ENCODE measurements at regions not wholly inside any gene's neighbourhood (a gene's known extent, or its start where the extent isn't known, plus 50 kb on each side); places are given as distances from the start of the nearest gene placed in this dataset.

GRCh38 chrX:10714531-10714930 is 94.1 kb upstream of the MID1 start:
- Histone ChIP-seq H3K9ac (ENCODE audit: low read length in 3 of 3) (no peak overlapping the region), H3K27me3 (ENCODE audit: control insufficient read depth, insufficient read depth, low read length) (no peaks in the 10 kb centered on the region), H3K36me3 (ENCODE audit: control insufficient read depth in 2 of 3, insufficient read depth in 3 of 3, low read length in 3 of 3) (no peaks in the 10 kb centered on the region), H3K9me3 (ENCODE audit: control insufficient read depth in 2 of 3, insufficient read depth in 1 of 3, low read length in 3 of 3) (no peaks in the 10 kb centered on the region), H3K27ac (ENCODE audit: low read depth in 2 of 2, low read length in 2 of 2) (no peak overlapping the region), H3K4me1 (ENCODE audit: control insufficient read depth in 2 of 3, insufficient read depth in 2 of 3, low read depth in 1 of 3, low read length in 3 of 3) (no peaks in the 10 kb centered on the region), H3K4me3 (ENCODE audit: low read length in 3 of 3) (no peak overlapping the region)
- no peak for DNase-seq
- peak; percentile 65 for FAIRE-seq
- intact Hi-C loops (cut with DNase I): no loop called here
- no peak for TF ChIP-seq CTCF (IDR thresholded peaks at IDR 0.05; ENCODE audit: borderline replicate concordance, extremely low read depth, insufficient read depth)

- TF ChIP-seq CTCF (IDR thresholded peaks at IDR 0.05; ENCODE audit: borderline replicate concordance, extremely low read depth, insufficient read depth): peak; percentile 53
- no peak overlapping the region for H3K4me3 ChIP-seq (ENCODE audit: low read length in 3 of 3)
- no peaks in the 10 kb centered on the region for H3K9me3 ChIP-seq (ENCODE audit: control insufficient read depth in 2 of 3, insufficient read depth in 1 of 3, low read length in 3 of 3)
- DNase-seq (peak in 4 of 5 donors; percentile 38 to 61 (median 54)), FAIRE-seq (peak; percentile 92)
- H3K4me1 ChIP-seq (ENCODE audit: control insufficient read depth in 2 of 3, insufficient read depth in 2 of 3, low read depth in 1 of 3, low read length in 3 of 3): no peaks in the 10 kb centered on the region
- H3K9ac ChIP-seq (ENCODE audit: low read length in 3 of 3): no peak overlapping the region
- intact Hi-C loops (cut with DNase I): no loop called here
- no peaks in the 10 kb centered on the region for H3K36me3 ChIP-seq (ENCODE audit: control insufficient read depth in 2 of 3, insufficient read depth in 3 of 3, low read length in 3 of 3)
- H3K27ac ChIP-seq (ENCODE audit: low read depth in 2 of 2, low read length in 2 of 2): no peak overlapping the region
- H3K27me3 ChIP-seq (ENCODE audit: control insufficient read depth, insufficient read depth, low read length): no peaks in the 10 kb centered on the region
Observed at GRCh38 chrX:10722851-10723250, 102.5 kb upstream of the MID1 start.

GRCh38 chrX:10725071-10725470 is 104.7 kb upstream of the MID1 start:
- Histone ChIP-seq H3K4me3 (ENCODE audit: low read length in 3 of 3) (no peak overlapping the region), H3K27ac (ENCODE audit: low read depth in 2 of 2, low read length in 2 of 2) (no peak overlapping the region), H3K9ac (ENCODE audit: low read length in 3 of 3) (no peak overlapping the region), H3K36me3 (ENCODE audit: control insufficient read depth in 2 of 3, insufficient read depth in 3 of 3, low read length in 3 of 3) (no peaks in the 10 kb centered on the region), H3K27me3 (ENCODE audit: control insufficient read depth, insufficient read depth, low read length) (no peaks in the 10 kb centered on the region), H3K9me3 (ENCODE audit: control insufficient read depth in 2 of 3, insufficient read depth in 1 of 3, low read length in 3 of 3) (no peaks in the 10 kb centered on the region), H3K4me1 (ENCODE audit: control insufficient read depth in 2 of 3, insufficient read depth in 2 of 3, low read depth in 1 of 3, low read length in 3 of 3) (no peaks in the 10 kb centered on the region)
- FAIRE-seq: peak; percentile 52
- no peak for DNase-seq
- intact Hi-C loops (cut with DNase I): no loop called here
- TF ChIP-seq CTCF (IDR thresholded peaks at IDR 0.05; ENCODE audit: borderline replicate concordance, extremely low read depth, insufficient read depth): no peak

GRCh38 chrX:10726647-10727046 is 106.3 kb upstream of the MID1 start:
- no peaks in the 10 kb centered on the region for H3K4me1 ChIP-seq (ENCODE audit: control insufficient read depth in 2 of 3, insufficient read depth in 2 of 3, low read depth in 1 of 3, low read length in 3 of 3)
- no peaks in the 10 kb centered on the region for H3K9me3 ChIP-seq (ENCODE audit: control insufficient read depth in 2 of 3, insufficient read depth in 1 of 3, low read length in 3 of 3)
- intact Hi-C loops (cut with DNase I): no loop called here
- FAIRE-seq (no peak), DNase-seq (no peak)
- no peak for TF ChIP-seq CTCF (IDR thresholded peaks at IDR 0.05; ENCODE audit: borderline replicate concordance, extremely low read depth, insufficient read depth)
- no peak overlapping the region for H3K9ac ChIP-seq (ENCODE audit: low read length in 3 of 3)
- no peaks in the 10 kb centered on the region for H3K27me3 ChIP-seq (ENCODE audit: control insufficient read depth, insufficient read depth, low read length)
- H3K36me3 ChIP-seq (ENCODE audit: control insufficient read depth in 2 of 3, insufficient read depth in 3 of 3, low read length in 3 of 3): no peaks in the 10 kb centered on the region
- no peak overlapping the region for H3K27ac ChIP-seq (ENCODE audit: low read depth in 2 of 2, low read length in 2 of 2)
- no peak overlapping the region for H3K4me3 ChIP-seq (ENCODE audit: low read length in 3 of 3)

All from kidney (tissue), 13 donors.